CD4-positive, alpha-beta T cell treated with Interleukin-12 subunit alpha and Interleukin-12 subunit beta, for 1 hour (primary cell): ENCODE measurements at regions not wholly inside any gene's neighbourhood (a gene's known extent, or its start where the extent isn't known, plus 50 kb on each side); places are given as distances from the start of the nearest gene placed in this dataset.

Experiments used
- DNase-seq: peaks from one replicate; pipeline ENCODE4 v3.0.0-alpha.2; 2020

DNA sequence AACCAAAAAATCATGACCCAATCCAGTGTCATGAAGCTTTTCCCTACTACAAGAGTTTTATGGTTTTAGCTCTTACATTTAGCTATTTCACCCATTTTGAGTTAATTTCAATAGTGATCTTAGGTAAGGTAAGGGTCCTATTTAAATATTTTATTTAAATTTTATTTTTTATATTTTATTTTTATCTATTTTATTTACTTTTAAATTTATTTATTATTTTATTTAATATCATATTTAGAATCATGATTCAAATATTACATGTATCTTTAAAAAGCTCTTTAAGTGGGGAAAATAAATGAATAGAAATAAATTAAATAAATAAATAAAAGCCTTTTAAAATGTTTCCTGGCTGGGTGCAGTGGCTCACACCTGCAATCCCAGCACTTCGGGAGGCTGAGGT, 276.0 kb downstream of the SKIDA1 start:
- no peak for DNase-seq

DNA sequence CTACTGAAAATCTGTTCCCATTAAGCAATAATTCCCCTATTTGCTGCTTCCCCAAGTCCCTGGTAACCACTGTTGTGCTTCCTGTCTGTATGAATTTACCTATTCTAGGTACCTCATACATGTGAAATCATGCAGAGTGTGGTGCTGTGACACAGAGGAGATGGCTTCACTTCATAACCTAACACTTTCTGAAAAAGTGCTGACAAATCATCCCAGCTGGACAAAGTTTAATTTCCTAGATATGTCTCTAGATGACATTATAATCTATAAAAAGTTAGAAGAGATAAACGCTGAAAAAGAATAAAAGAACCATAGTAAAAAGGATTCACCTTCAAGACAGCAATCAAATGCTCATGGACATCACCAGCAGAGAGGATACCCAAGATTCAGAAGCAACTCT, 277.9 kb downstream of the SKIDA1 start:
- DNase-seq: no peak

DNA sequence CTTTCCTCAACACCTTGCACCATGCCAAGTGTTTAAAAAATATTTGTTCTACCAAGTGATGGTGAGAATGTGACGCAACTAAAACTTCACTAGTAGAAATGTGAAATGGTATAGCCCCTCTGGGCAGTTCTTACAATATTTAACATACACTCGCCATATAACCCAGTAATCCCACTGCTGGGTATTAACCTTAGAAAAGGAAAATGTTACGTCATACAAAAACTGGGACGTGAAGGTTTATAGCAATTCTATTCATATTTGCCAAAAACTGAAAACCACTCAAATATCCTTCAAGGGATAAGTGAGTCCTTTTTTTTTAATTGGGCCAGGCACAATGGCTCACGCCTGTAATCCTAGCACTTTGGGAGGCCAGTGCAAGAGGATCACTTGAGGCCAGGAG, 279.3 kb downstream of the SKIDA1 start:
- no peak for DNase-seq

DNA sequence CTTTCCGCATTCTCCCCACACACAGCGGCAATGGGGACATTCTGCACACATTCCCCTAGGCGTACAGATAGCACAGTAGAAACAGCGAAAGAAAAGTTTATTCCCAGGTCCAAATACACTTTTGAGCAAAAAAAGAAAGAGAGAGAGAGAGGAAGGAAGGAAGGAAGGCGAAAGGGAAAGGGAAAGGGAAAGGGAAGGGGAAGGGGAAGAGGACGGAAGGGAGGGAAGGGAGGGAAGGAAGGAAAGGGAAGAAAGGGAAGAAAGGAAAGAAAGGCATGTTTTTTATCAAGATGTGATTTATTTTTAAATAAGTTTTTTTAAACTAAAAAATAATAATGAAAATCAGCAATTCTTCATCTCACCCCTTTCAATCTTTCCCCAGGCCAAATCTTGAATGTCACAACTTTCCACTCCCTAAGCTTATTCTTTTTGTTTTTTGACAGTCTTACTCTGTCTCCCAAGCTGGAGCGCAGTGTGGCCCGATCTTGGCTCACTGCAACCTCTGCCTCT, 281.7 kb downstream of the SKIDA1 start:
- DNase-seq: no peak

DNA sequence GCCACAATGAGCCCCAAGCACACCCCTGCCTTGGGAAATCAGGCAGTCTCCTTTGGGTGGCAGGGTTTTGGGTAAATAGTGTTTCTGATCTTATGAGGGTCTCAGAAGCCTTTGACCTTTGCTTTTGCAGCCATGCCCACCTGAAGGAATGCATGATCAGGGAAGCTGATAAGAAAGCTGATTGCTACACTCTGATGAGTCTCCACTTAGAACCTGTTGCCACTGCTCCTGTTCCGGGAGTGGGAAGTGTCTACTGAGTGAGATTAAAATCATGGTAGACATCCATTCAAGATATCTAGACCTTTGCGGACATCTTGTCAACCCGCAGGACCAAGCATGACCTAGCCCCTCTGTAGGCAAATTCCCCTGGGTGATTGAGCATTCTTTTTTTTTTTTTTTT, 282.6 kb downstream of the SKIDA1 start:
- DNase-seq: no peak

DNA sequence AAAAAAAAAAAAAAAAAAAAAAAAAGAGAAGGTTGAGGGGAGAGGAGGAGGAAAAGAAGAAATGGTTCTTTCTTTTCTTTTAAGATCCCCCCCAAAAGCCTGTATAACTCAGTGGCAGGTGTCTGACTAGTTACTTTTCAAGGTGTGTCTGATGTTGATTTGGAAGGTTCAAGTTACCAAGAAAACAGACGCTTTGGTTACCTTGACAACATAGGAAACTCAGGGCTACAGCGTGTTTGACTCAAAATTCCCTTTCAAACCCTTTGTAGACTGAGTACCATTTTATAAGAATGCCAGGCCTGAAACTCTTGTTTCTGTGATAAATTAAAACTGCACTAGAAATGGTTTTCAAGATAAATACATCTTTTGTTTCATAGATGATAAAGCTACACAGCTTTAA, 286.8 kb downstream of the SKIDA1 start:
- DNase-seq: no peak

DNA sequence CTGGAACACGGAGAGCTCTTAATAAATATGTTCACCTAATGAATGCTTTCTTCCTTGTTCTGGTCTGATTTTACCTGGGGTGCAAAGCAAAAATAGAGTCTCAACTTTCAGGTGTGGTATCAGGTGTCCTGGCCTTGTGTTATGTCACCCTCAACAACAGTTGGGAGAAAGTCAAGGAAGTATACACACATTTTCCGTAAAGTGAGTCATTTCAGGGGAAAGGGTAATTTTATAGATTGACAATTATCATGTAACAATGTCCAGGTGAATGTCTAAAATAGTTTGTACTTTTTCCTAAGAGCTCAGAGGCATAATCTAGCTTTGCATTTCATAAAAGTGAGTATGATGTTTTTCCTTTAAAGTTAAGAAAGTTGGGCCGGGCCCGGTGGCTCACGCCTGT, 287.4 kb downstream of the SKIDA1 start:
- DNase-seq: no peak

DNA sequence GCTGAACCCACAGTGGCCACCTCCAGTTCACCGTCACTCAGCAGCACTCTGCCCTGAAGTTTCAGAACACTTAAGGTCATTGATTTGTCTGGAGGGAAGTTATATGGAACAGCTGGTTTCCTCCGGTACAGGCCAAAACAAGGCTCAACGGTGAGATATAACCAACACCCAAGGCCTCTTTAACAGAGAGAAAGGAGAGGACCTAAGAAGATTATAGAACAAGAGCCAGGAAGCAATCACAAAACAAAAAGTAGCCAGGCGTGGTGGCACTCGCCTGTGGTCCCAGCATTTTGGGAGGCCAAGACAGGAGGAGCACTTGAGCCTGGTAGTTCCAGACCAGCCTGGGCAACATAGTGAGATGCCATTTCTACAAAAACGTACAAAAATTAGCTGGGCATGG, 290.7 kb downstream of the SKIDA1 start:
- DNase-seq: no peak

DNA sequence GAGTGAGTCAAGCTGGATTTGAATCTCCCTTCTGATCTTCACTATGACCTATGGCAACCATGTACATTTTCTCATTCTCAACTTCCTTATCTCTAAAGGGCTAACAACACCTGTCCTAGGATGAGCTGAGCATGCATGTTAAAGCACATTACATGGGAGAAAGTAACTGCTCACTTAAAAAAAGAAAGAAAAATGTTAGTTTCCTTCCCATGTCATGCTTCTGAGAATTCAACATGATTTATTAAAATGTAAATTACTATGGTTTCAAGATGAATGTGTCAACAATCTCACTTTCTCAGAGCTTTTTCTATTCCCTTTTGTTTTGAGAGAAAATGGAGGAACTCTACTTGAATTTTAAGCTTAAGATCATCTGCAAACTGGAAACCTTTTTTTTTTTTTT, 295.3 kb downstream of the SKIDA1 start:
- DNase-seq: no peak

DNA sequence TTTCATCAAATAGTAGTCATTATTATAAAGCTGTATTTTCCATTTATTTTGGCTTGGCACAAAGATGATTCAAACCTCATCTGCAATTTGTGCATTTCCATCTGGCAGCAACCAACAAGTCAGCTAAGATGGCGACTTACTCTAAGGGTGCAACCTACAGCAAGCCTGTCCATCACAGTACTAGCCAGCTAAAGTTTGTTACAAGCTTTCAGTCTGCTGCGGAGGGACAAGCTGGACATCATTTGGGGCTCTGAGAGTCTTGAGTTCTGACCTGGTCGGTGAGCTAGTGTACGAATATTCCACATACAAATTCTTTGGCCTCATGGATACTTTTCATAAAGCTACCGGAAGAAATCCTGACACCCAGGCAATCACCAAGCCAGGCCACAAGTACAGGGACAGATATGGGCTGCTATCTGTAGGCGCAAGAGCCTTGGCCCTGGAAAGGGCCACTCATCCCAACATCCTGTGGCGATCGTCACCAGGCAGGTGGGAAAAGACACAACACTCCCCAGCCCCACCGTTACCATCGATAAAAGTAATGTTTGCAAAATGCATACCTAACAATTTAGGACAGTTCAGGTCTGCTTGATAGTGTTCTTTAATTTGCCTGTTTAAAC, 307.6 kb downstream of the SKIDA1 start:
- DNase-seq: no peak

DNA sequence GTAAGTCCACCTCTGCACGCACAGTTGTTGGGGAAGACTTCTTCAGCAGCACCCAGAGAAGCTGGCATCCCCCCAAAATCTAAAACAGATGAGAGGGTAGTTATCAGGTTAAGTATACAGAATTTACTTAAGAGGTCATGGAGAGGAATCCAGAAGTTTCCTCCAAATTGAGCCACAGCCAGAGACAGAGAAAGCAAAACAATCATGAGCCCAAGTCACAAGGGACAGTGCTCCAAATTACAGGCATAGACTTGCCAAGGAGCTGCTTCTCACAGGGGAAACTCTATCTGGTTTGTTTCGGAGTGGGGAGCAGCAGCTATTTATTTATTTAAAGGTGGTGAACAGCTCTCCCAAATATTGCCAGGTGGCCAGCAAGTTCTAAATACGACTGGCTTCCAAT, 308.4 kb downstream of the SKIDA1 start:
- DNase-seq: no peak

DNA sequence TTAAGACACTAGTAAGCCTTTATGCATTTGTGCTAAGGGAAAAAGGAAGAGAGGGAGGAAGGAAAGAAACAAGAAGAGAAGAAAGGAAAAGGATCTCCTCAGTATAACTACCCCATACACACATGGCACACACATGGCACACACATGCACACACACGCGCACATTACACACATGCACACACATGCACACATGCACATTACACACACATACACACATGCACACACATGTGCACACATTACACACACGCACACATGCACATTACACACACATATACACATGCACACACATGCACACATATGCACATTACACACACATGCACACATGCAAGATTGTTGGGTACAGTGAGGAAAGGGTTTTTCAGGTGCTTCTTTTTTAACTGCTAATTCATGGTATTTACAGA, 311.2 kb downstream of the SKIDA1 start:
- no peak for DNase-seq

DNA sequence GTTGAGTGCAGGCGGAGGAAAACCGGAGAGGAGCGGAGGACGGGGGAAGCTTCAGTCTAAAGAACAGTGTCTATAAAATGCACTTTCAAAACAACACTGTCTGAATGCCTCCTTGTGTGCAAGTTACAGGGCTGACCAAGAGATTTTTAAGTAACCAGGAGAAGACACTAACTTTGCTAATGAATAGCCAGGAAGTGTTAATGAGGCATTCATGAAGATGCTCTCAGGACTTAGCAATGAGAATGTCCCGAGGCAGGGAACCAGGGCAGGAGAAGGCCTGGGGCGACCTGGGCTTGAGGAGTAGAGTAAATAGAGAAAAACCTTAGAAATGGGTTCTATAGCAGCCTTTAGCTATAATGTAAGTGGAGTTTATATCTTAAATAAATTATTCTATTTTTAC, 312.1 kb downstream of the SKIDA1 start:
- DNase-seq: no peak

DNA sequence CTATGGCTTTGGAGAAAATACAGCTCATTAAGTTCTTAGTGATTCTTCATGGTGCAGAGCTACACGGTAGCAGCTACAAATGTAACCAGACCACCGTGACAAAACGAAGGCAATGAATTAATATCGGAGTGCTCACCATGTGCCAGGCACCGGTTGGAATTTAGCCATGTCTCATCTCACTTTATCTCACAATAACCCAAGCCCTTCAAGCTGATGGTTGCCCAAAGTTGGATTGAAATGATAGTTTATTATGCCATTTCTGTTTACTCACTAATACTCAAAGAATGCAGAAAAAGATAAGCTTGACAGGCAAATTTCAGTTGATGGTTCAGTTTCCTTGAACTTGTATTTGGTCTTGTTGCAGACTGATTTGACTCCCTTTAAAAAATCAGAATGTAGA, 312.6 kb downstream of the SKIDA1 start:
- DNase-seq: no peak

DNA sequence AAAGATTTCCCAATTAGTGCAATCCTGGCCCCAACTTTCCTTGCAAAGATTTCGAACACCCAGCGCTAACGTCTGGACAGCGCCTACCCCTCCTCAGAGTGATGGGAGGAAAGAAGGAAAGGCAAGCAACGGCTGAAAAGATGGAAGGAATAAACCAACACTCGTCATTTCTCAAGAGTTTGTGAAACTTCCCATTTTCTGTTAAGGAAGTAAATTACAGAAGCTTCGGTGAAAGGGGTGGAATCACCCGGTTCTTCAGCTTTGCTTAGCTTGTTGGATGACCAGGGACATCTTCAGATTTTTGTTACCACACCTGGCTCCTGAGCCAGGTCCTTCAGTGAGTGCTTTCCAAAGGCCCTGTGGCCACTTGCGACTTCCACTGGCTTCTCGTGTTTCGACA, 313.1 kb downstream of the SKIDA1 start:
- DNase-seq: no peak

DNA sequence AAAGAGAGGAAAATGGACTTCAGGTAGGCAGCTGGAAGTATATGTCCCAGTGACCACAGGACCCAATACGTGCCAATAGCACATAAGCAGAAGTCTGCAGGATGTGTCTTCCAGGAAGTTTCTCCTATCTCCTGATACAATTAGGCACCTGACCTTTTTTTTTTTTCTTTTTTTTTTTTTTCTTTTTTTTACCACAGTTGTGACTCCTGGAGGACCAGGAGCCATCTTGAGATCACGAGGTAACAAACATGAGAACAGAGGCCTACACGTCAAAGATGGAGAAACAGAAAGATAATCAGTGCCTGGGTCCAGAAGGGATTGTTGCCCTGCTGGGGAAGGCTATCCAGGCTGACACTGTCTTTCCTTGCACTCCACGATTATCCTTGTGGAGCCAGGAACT, 312.4 kb upstream of the NEBL start:
- no peak for DNase-seq

DNA sequence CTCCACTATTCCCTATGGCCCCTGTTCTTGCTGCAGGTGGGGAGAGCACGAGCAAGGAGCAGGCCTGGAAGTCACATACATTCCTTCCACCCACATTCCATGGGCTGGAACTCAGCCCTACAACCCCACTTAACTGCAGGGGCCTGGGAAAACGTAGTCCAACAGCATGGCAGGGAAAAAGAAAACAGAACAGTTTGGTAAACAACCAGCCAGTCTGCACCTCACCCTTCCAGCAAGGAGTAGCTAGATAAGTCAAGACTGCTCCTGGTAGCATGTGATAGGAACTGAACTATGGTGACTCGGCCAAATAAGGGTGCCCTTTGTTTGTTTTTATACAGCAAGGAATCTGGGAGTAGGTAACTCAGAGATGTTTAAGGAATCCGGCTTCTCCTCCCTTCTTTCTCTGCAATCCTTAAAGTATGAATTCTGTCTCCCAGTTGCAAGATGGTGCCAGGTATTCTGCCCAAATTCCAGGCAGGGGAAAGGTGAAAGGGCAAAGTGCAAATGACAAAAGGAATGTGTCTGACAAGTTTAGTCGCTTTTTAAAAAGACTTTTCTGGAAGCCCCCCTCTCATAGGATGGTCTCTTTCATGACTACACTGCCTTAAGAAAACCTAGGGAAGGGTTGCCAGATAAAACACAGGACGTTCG, 311.7 kb upstream of the NEBL start:
- DNase-seq: no peak

DNA sequence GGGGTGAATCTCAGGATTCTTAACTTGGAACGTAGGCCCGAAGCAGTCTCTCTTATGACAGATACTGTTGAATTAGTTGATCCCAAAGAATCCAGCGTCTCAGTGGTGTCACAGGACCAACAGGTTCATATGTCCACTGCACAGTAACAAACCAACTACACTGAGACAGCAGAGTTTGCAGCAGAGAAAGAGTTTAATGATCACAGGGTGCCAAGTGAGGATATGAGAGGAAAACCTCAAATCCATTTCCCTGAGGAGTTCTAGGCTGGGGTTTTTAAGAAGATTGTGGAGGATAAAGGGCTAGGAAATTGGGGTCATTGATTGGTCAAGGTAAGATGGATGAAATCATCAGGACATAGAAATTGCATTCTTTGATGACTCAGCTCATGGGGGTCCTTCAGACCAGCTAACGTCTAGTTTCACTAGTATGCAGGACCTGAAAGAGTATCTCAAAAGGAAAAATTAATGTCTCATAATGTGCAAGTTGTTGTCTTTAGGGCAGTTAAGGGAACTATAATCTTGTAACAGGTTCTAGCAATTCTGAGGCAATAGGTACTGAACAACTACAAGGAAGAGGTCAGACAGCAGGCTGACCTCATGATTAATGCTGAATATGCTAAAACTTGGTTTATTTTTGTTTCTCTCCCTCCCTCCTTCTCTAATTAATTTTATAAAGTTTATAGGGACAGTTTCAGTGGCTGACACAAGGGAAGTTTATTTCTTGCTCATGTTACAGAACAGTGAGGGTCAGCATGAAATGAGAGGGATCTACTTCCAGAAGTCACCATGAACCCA, 310.9 kb upstream of the NEBL start:
- DNase-seq: no peak

DNA sequence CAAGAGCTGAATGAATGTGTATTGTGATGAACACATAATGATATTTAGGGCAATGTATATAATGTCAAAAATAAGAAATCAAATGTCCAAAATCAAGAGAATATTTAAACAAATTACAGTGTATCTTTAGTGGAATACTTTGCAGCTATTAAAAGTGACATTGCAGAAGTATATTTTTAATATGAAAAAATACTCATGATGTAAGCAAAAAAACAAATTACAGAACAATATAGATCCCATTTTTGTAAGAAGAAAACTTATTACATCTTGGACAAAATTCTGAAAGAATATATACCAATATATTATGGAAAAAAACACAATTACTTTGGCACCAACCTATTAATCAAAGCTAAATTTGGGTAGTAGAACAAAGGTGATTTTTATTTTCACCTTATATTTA, 308.2 kb upstream of the NEBL start:
- no peak for DNase-seq

DNA sequence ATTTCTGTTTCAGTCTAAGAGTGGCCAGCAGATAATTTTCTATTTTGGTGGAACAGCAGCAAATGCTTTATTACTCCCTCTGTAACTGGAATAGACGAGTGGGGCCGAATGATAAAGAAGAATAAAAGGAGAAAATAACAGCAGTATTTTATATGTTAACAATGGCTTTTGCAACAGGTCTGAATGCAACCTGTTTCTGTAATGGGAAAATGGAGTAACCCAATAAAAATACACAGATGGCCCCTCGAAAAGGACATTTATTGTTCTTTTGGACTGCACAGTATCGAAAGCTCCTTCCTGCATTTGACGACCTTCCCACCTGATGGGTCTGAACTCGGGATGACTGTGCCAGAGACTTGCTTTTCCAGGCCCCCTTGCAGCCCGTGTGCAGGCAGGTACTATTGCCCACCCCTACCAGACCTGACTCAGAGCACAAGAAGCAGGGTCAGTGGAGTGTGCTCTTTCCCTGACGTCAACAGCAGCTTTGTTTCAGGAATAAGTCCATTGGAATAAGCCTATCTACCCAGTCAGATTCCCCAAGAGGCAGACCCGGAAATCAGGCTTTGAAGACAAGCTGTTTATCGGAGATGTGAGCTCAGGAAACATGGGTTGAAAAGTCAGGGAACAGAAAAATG, 306.5 kb upstream of the NEBL start:
- DNase-seq: no peak

DNA sequence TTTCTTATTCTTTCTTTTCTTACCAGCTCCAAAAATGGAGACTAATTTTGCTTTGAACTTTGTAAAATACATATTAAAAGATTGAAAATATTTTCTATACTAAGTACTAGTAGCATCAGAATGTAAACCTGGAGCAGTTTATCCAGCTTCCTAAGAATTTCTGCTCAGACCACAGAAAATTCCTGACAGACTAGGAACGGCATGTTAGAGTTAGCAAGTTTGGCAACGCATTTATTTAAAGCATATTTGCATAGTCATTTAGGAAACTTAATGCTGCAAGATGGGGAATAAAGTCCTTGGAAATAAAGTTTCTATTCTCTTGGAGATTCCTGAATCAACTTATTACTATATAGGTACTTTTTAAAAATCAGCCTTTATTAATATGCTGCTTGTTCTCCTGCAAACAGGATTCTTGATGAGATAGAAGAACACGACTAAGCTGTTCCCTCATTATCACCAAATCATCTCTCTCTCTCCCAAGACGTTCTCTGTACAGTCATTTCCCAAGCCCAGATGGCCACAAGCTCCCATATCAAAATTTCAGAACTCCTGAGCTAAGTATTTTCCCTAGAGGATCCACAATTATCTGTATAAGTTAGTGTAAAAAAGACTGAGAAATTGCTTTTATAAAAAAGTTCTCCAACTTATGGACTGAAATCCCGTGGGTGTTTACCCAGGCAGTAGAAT, 305.8 kb upstream of the NEBL start:
- DNase-seq: no peak

DNA sequence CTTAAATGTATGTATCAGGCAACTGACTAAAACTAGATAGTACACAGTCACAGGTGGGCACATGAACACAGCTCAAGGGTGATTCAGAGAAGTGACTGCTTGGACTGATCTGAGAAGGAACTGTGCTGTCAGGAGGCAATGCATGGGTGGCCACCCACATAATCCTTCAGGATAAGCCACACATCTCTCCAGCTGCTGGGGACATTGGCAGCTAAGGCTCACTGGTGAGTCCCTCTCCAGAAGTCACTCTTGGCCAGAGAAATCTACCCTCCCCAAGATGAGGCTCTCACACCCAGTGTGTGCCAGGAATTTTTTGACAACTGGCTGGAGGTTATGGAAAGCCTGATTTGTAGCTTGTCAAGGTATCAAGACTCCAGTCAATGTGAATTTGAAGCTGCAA, 302.4 kb upstream of the NEBL start:
- DNase-seq: no peak

DNA sequence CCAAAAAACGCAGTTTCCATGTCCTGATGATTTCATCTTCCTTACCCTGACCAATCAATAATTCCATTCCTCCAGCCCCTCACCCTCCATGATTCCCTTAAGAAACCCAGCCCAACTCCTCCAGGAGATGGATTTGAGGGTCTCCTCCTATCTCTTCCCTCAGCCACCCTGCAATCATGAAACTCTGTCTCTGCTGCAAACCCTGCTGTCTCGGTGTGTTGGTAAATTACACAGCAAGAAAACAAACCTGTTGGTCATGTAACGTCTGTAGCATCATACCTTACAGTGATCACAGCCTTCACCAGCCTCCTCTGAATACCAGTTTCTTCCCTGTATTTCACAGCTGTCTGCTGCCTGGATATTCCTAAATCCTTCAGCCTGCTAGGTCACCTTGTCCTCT, 300.7 kb upstream of the NEBL start:
- no peak for DNase-seq
